Suppressor macrophage treated with lipopolysaccharide for 4 hours (primary cell): ENCODE measurements at regions not wholly inside any gene's neighbourhood (a gene's known extent, or its start where the extent isn't known, plus 50 kb on each side); places are given as distances from the start of the nearest gene placed in this dataset.
"Not testable (repeated sequence)": the region's sequence is repeated elsewhere in the genome, so short reads cannot be mapped to it uniquely, and the experiment has no call there.

Experiments
- DNase-seq: peaks from one replicate; pipeline ENCODE4 v3.0.0-alpha.2; 2020

DNA sequence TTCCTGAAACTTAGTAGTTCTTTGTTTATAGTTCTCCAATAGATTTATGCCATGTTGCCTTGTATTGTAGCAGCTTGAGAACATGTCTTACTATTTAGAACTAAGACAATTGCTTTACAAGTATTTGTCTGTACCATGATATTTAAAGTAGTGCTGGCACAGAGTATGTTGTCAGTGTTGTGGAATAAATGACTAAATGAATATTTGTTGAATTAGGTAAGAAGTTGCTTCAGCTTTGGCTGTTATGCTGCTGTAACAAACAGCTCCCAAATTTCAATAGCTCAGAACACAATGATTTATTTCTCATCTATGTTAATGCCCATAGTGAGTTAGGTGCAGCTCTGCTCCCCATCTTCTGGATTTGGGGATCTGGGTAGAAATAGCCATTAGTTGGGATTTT, 90.2 kb upstream of the VCAM1 start:
- no peak for DNase-seq

DNA sequence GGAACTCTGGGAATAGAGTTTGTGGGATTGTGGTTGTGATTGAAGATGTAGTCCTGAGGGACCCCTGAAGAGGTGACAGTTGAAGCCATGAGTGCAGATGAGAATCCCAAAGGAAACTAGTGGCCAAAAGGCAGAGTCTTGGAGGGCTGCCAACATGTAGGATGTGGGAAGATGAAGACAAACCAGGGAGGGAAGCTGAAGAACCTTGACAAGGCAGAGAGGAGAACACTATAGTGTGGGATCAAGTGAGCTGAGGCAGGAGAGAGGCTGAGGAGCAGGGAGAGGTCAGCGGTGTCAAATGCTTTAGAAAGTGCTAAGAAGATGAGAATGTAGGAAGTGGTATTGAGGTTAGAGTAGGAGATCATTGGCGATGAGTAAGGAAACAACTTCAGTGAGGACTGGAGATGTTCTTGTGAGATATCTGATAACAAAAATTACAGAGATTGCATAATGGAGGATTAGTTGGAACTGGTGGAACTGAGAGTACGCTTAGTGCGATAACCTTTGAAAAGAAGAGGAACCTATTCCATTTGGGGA, 88.5 kb upstream of the VCAM1 start:
- peak; percentile 61 for DNase-seq

DNA sequence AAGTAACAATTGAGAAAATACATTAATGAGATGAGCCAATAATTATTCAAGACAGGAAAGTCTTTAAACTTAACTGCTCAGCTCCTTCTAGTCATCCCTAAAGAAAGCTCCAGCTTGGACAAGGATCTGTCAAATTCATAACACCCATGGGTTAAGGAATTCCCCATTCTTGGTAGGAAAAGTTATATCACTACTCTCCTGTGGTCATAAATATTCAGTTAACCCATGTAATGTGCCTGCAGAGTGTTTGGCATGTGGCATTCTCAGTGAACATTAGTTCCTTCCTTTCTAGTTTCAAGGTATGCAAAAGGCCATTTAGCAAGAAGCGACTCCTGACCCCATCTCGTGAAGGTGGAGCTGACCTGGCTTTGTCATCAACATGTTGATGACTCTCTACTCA, 76.7 kb upstream of the VCAM1 start:
- DNase-seq, result no peak

DNA sequence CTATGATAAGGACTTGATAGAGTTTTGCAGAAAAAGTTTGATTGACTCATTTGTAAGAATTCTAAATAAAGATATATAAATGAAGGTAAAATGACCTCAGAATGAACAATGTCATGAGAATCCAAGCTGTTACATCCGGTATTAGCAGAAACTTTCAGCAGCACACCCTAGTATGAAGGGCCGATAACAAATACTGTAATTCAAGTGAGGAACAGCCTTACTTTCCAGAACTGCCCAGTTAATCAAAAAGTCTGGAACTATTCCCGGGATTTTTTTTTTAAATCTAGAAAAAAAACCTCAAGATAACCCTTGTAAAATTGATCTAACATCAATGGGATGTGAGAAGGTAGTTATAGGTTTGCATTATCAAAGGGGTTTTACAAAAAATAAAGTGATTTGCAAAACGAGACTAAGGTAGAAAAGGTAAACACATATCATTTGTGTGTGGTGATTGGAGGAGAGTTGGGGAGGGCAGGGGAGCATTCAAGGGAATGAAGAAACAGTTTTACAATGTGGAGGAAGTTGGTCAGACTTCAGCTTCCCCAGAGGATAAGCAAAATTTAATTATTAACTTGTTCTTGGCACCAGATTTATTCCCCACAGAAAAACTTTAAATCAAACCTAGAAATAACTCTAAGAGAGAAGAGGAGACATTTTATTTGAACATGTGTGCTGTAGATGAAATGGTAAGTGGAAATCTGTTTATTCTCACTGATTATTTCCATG, 75.9 kb upstream of the VCAM1 start:
- no peak for DNase-seq

DNA sequence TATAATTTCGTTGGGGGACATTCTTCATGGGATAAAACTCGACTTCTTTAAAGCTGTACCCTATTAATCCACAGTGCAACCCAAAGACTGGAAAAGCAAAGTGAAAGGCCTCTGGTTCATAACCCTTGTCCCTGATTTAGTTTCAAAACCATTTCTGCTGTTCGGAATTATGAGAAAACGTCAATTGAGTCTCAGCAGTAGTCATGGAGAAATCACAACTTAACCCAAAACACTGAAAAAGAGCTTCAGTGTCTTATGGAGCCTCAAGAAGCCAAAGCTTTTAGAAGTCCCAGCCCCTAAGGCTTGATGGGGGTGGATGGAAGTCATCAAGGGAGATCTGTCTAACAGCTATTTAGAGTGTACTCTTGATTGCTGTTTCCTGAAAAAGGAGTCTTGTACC, 73.5 kb upstream of the VCAM1 start:
- DNase-seq, result no peak

DNA sequence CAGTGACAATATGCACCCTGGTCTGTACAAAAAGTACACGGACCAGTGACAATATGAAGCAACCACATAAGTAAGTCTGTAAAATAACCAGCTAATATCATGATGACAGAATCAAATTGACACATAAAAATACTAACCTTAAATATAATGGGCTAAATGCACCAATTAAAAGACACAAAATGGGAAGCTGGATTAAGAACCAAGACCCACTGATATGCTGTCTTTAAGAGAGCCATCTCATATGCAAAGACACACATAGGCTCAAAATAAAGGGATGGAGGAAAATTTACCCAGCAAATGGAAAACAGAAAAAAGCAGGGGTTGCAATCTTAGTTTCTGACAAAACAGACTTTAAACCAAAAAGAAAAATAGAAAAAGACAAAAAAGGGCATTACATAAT, 70.4 kb upstream of the VCAM1 start:
- no peak for DNase-seq

DNA sequence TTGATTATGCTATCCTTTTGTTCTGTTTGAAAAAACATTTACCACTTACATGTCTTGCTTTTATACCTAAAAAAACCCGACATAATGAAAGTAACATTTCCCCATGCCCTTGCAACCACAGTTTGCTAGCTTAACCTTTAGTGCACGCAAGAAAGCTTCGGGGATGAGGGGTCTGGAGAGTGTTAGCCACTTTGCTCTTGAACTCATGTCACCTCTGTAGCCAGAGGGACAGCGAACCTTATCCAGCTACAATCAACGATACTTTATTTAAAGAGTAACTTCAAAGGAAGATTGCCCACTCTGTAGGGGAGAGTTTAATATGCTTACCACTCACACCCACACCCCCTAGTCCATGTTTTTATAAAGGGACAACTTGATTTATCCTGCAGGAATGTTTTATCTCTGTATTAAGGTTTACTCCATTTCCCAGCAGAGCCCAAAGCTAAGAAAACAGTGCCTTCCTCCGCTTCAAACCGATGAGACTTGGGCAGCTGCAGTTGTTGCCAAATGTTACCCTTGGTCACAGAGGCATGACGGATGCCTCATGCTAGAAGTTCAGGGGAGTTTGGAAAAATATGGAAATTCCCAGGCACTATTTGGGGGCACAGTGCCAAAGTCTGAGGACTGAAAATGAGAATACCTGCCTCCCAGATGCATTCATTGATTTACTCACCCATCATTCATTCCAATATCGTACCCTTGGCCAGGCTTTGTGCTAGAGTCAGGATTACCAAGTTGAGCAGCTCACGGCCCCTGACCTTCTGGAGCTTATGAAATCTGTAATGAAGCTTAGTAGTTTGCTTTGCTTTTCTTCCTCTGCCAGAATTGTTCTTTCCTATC, 61.4 kb upstream of the VCAM1 start:
- DNase-seq, result no peak

DNA sequence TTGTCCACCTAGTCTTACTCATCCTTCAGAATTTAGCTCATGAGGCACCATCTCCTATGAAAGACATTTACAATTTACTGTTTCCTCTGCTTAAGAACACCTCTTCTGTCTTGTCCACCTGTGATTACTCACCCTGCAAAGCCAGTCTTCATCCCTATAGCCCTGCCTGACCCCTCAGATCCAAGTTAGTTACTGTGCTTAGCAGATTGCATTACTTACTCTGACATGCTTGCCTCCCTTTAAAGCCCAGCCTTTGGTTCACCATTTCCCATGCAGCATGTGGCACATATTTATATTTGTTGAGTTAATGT, 60.9 kb upstream of the VCAM1 start:
- DNase-seq, result no peak

DNA sequence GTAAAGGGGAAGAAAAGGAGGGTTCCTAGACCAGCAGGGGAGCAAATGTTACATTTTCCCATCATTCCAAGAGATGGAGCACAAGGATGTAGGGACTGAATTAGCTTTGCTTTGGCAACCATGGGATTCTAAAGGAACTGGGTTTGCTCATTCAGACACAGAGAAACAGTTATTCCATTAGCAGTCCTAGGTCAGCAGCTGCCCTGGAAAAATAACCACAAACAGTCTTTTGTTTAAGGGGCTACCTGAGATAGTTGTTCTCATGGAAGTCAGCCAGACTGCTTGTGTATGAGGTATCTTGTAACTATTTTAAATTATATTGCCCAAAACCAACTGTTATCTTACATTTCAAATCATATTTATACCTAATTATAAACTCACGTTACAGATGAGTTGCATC, 58.4 kb upstream of the VCAM1 start:
- no peak for DNase-seq

DNA sequence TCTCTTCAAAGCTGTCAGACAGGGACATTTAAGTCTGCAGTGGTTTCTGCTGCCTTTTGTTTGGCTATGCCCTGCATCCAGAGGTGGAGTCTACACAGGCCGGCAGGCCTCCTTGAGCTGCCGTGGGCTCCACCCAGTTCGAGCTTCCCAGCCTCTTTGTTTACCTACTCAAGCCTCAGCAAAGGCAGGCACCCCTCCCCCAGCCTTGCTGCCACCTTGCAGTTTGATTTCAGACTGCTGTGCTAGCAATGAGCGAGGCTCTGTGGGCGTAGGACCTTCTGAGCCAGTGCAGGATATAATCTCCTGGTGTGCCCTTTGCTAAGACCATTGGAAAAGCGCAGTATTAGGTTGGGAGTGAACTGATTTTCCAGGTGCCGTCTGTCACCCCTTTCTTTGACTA, 51.0 kb upstream of the VCAM1 start:
- not testable (repeated sequence) for DNase-seq
